ENCODE measurements at regions not wholly inside any gene's neighbourhood (a gene's known extent, or its start where the extent isn't known, plus 50 kb on each side); places are given as distances from the start of the nearest gene placed in this dataset.

- TF ChIP-seq POLR2A (IDR thresholded peaks at IDR 0.05), result no peak
- TF ChIP-seq, protein P1, sequence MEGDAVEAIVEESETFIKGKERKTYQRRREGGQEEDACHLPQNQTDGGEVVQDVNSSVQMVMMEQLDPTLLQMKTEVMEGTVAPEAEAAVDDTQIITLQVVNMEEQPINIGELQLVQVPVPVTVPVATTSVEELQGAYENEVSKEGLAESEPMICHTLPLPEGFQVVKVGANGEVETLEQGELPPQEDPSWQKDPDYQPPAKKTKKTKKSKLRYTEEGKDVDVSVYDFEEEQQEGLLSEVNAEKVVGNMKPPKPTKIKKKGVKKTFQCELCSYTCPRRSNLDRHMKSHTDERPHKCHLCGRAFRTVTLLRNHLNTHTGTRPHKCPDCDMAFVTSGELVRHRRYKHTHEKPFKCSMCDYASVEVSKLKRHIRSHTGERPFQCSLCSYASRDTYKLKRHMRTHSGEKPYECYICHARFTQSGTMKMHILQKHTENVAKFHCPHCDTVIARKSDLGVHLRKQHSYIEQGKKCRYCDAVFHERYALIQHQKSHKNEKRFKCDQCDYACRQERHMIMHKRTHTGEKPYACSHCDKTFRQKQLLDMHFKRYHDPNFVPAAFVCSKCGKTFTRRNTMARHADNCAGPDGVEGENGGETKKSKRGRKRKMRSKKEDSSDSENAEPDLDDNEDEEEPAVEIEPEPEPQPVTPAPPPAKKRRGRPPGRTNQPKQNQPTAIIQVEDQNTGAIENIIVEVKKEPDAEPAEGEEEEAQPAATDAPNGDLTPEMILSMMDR (IDR thresholded peaks at IDR 0.05), result no peak
Observed at GRCh38 chr1:182206626-182207239, 145.2 kb upstream of the ZNF648 start.

Measured in lower leg skin (tissue), 3 donors.